ENCODE measurements at regions not wholly inside any gene's neighbourhood (a gene's known extent, or its start where the extent isn't known, plus 50 kb on each side); places are given as distances from the start of the nearest gene placed in this dataset.
"Not testable (repeated sequence)": the region's sequence is repeated elsewhere in the genome, so short reads cannot be mapped to it uniquely, and the experiment has no call there.

GRCh38 chr22:23419931-23420330, 160.2 kb downstream of the IGLL1 start:
- TF ChIP-seq EP300 (IDR thresholded peaks at IDR 0.05) (no peak), POLR2AphosphoS5 (IDR thresholded peaks at IDR 0.05) (no peak), POLR2A (IDR thresholded peaks at IDR 0.05) (no peak), CTCF (IDR thresholded peaks at IDR 0.05) (no peak)

GRCh38 chr22:23419171-23419570, 160.9 kb downstream of the IGLL1 start:
- no peaks in the 10 kb centered on the region for H3K4me1 ChIP-seq
- no peak overlapping the region for H3K27ac ChIP-seq
- ATAC-seq (ENCODE audit: low FRiP score in 2 of 2) = no peak
- H3K9me3 ChIP-seq = no peaks in the 10 kb centered on the region
- no peak overlapping the region for H3K4me3 ChIP-seq
- DNase-seq = no peak
- TF ChIP-seq POLR2A (IDR thresholded peaks at IDR 0.05) (no peak), CTCF (IDR thresholded peaks at IDR 0.05) (no peak), POLR2AphosphoS5 (IDR thresholded peaks at IDR 0.05) (no peak), EP300 (IDR thresholded peaks at IDR 0.05) (no peak)
- no peaks in the 10 kb centered on the region for H3K36me3 ChIP-seq
- H3K27me3 ChIP-seq = no peaks in the 10 kb centered on the region
- WGBS, 2 donors = 80 to 94% methylated on average over 4 of the region's 4 CpGs

More at GRCh38 chr22:23419931-23420330, 160.2 kb downstream of the IGLL1 start:
- Histone ChIP-seq H3K36me3 (no peaks in the 10 kb centered on the region), H3K27ac (no peak overlapping the region), H3K9me3 (no peaks in the 10 kb centered on the region), H3K4me3 (no peak overlapping the region), H3K27me3 (no peaks in the 10 kb centered on the region), H3K4me1 (no peaks in the 10 kb centered on the region)
- ATAC-seq (ENCODE audit: low FRiP score in 2 of 2) (no peak), DNase-seq (no peak)
- WGBS, 2 donors = 85 to 90% methylated on average over 3 to 5 of the region's 5 CpGs

- no peaks in the 10 kb centered on the region for H3K27me3 ChIP-seq
- ATAC-seq (ENCODE audit: low FRiP score in 2 of 2) = no peak
- TF ChIP-seq POLR2A (IDR thresholded peaks at IDR 0.05) (no peak), EP300 (IDR thresholded peaks at IDR 0.05) (no peak), POLR2AphosphoS5 (IDR thresholded peaks at IDR 0.05) (no peak), CTCF (IDR thresholded peaks at IDR 0.05) (no peak)
- no peaks in the 10 kb centered on the region for H3K9me3 ChIP-seq
- H3K27ac ChIP-seq = no peak overlapping the region
- peak in 1 of 2 donors; percentile 3 for DNase-seq
- no peaks in the 10 kb centered on the region for H3K36me3 ChIP-seq
- H3K4me3 ChIP-seq = no peak overlapping the region
- H3K4me1 ChIP-seq = no peaks in the 10 kb centered on the region
- 78 to 82% methylated on average over 12 of the region's 12 CpGs for WGBS, 2 donors
Measured at GRCh38 chr22:23418159-23418788, 161.8 kb downstream of the IGLL1 start.

GRCh38 chr22:23417327-23417726, 162.8 kb downstream of the IGLL1 start:
- H3K4me1 ChIP-seq = not testable (repeated sequence)

GRCh38 chr22:23416169-23416690, 163.9 kb downstream of the IGLL1 start:
- DNase-seq; H3K27me3 ChIP-seq; H3K4me1 ChIP-seq; H3K27ac ChIP-seq; H3K9me3 ChIP-seq; H3K4me3 ChIP-seq; H3K36me3 ChIP-seq; ATAC-seq (ENCODE audit: low FRiP score in 2 of 2): not testable (repeated sequence)
- WGBS, 2 donors = 60 to 84% methylated on average over 7 to 8 of the region's 8 CpGs

More at GRCh38 chr22:23417327-23417726, 162.8 kb downstream of the IGLL1 start:
- H3K27ac ChIP-seq, H3K27me3 ChIP-seq, H3K36me3 ChIP-seq, H3K9me3 ChIP-seq, H3K4me3 ChIP-seq, DNase-seq: not testable (repeated sequence)
- ATAC-seq (ENCODE audit: low FRiP score in 2 of 2) = peak in 1 of 2 donors; percentile 55
- 78 to 85% methylated on average over 3 of the region's 3 CpGs for WGBS, 2 donors

GRCh38 chr22:23415490-23415851, 164.6 kb downstream of the IGLL1 start:
- ATAC-seq (ENCODE audit: low FRiP score in 2 of 2) (peak in 1 of 2 donors; percentile 19), DNase-seq (no peak)
- no peaks in the 10 kb centered on the region for H3K36me3 ChIP-seq
- WGBS, 2 donors = 65 to 68% methylated on average over 8 of the region's 8 CpGs
- no peak overlapping the region for H3K27ac ChIP-seq
- H3K4me1 ChIP-seq = no peaks in the 10 kb centered on the region
- TF ChIP-seq POLR2A (IDR thresholded peaks at IDR 0.05) (no peak), EP300 (IDR thresholded peaks at IDR 0.05) (no peak), CTCF (IDR thresholded peaks at IDR 0.05) (no peak), POLR2AphosphoS5 (IDR thresholded peaks at IDR 0.05) (no peak)
- no peaks in the 10 kb centered on the region for H3K27me3 ChIP-seq
- H3K9me3 ChIP-seq = no peaks in the 10 kb centered on the region
- H3K4me3 ChIP-seq = no peak overlapping the region
